Lower lobe of right lung (tissue), 2 donors: ENCODE measurements at regions not wholly inside any gene's neighbourhood (a gene's known extent, or its start where the extent isn't known, plus 50 kb on each side); places are given as distances from the start of the nearest gene placed in this dataset.
A peak's percentile ranks its signal among the peaks of the same experiment; 100 is the strongest.

ENCODE experiments used
- ATAC-seq, 2 donors: fragments of 200-7000 bp; cut with Tn5 transposase; one replicate each; pipeline ENCODE4 v1.9.1; 2020 to 2022; ENCODE audit warnings: mild to moderate bottlenecking in 2 of 2, moderate library complexity in 2 of 2
- DNase-seq: peaks from one replicate; pipeline ENCODE4 v3.0.0-alpha.2; 2020
- H3K27ac ChIP-seq: fragments of 200-600 bp; one replicate; pipeline ENCODE4 v1.8.0; 2022
- H3K27me3 ChIP-seq: fragments of 200-600 bp; one replicate; pipeline ENCODE4 v1.8.0; 2022; ENCODE audit warnings: low read depth
- H3K36me3 ChIP-seq: fragments of 200-600 bp; one replicate; pipeline ENCODE4 v1.8.0; 2022; ENCODE audit warnings: mild to moderate bottlenecking
- H3K4me1 ChIP-seq: fragments of 200-600 bp; one replicate; pipeline ENCODE4 v1.8.0; 2022
- H3K4me3 ChIP-seq: fragments of 200-600 bp; one replicate; pipeline ENCODE4 v1.8.0; 2022; ENCODE audit warnings: mild to moderate bottlenecking
- H3K9me3 ChIP-seq: fragments of 200-600 bp; one replicate; pipeline ENCODE4 v1.8.0; 2022
- intact Hi-C: fragments of 100-400 bp; cut with DNase I; formaldehyde crosslinking; loops from one replicate; pipeline ENCODE4 v1.11.0; 2022
- TF ChIP-seq, protein P1 (sequence below): fragments of 200-600 bp; IDR thresholded peaks from one replicate; pipeline ENCODE4 v1.8.0; 2022; ENCODE audit warnings: antibody characterized with exemption, mild to moderate bottlenecking
- donor health status: DM: no; HTN: yes; CAD: no; lungs with severe emphysema.

- Histone ChIP-seq H3K4me3 (no peak overlapping the region), H3K27ac (no peak overlapping the region), H3K27me3 (no peaks in the 10 kb centered on the region), H3K4me1 (no peaks in the 10 kb centered on the region), H3K9me3 (no peaks in the 10 kb centered on the region), H3K36me3 (no peaks in the 10 kb centered on the region)
- no peak for ATAC-seq
- no peak for DNase-seq
- TF ChIP-seq, protein P1, sequence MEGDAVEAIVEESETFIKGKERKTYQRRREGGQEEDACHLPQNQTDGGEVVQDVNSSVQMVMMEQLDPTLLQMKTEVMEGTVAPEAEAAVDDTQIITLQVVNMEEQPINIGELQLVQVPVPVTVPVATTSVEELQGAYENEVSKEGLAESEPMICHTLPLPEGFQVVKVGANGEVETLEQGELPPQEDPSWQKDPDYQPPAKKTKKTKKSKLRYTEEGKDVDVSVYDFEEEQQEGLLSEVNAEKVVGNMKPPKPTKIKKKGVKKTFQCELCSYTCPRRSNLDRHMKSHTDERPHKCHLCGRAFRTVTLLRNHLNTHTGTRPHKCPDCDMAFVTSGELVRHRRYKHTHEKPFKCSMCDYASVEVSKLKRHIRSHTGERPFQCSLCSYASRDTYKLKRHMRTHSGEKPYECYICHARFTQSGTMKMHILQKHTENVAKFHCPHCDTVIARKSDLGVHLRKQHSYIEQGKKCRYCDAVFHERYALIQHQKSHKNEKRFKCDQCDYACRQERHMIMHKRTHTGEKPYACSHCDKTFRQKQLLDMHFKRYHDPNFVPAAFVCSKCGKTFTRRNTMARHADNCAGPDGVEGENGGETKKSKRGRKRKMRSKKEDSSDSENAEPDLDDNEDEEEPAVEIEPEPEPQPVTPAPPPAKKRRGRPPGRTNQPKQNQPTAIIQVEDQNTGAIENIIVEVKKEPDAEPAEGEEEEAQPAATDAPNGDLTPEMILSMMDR = no peak
- intact Hi-C loops = no loop called here
Observed at GRCh38 chr2:75800456-75800855, 89.7 kb upstream of the GCFC2 start.

DNA sequence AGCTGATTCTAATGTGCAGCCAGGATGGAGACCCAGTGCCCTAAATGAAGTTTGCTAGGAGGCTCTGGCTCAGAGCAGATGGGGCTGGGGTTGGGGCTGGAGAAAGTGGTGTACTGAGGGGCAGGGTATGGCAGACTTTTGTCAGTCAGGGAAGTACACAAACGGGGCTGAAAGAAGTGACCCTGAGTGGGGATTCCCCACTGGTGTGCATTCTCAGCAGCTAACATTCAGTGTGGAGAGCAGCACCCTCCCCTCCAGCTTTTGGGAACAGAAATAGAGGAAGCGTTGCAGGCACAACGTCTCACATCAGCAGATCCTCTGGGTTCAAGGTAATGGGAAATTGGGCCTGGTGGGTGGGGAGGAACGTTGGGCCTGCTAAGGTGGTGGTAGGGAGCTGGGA is 89.1 kb upstream of the GCFC2 start:
- TF ChIP-seq, protein P1 = no peak
- Histone ChIP-seq H3K4me1 (no peaks in the 10 kb centered on the region), H3K4me3 (no peak overlapping the region), H3K36me3 (no peaks in the 10 kb centered on the region), H3K27ac (no peak overlapping the region), H3K27me3 (no peaks in the 10 kb centered on the region), H3K9me3 (no peaks in the 10 kb centered on the region)
- ATAC-seq (no peak), DNase-seq (no peak)
- intact Hi-C loops = no loop called here

DNA sequence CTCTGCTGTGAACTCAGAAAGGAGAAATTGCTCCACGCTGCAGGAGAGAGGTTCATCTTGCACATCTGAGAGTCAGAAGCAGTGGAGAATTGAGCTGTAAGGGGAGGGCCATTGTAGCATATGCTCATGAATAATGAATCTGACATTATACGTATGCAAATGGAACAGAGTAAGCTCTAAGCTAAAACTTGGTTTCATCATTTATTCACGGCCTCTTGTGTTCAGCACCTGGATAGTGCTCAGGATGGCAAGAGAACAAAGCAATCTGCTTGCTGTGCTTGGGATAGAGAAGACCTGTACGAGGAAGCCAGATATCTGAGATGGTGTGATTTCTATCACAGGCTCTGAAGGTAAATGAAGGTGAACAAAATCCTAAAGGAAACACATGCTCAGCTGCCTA is 87.9 kb upstream of the GCFC2 start:
- no peak overlapping the region for H3K4me3 ChIP-seq
- no peak for ATAC-seq
- no peaks in the 10 kb centered on the region for H3K4me1 ChIP-seq
- DNase-seq = no peak
- no peaks in the 10 kb centered on the region for H3K36me3 ChIP-seq
- intact Hi-C loops = no loop called here
- no peaks in the 10 kb centered on the region for H3K9me3 ChIP-seq
- TF ChIP-seq, protein P1 = no peak
- no peak overlapping the region for H3K27ac ChIP-seq
- H3K27me3 ChIP-seq = no peaks in the 10 kb centered on the region

GRCh38 chr2:75792996-75793395 is 82.3 kb upstream of the GCFC2 start:
- TF ChIP-seq, protein P1 = no peak
- peaks cover 14% of the 10 kb centered on the region for H3K4me1 ChIP-seq
- H3K4me3 ChIP-seq = no peak overlapping the region
- intact Hi-C loops = no loop called here
- no peaks in the 10 kb centered on the region for H3K27me3 ChIP-seq
- no peaks in the 10 kb centered on the region for H3K36me3 ChIP-seq
- H3K27ac ChIP-seq = no peak overlapping the region
- no peaks in the 10 kb centered on the region for H3K9me3 ChIP-seq
- DNase-seq (no peak), ATAC-seq (no peak)

GRCh38 chr2:75792146-75792545 is 81.4 kb upstream of the GCFC2 start:
- ATAC-seq (peak in 1 of 2 donors; percentile 15), DNase-seq (no peak)
- no peak overlapping the region for H3K27ac ChIP-seq
- H3K9me3 ChIP-seq = no peaks in the 10 kb centered on the region
- intact Hi-C loops = no loop called here
- H3K4me3 ChIP-seq = no peak overlapping the region
- H3K4me1 ChIP-seq = peaks cover 19% of the 10 kb centered on the region
- H3K36me3 ChIP-seq = no peaks in the 10 kb centered on the region
- H3K27me3 ChIP-seq = no peaks in the 10 kb centered on the region
- TF ChIP-seq, protein P1 = no peak
